ENCODE measurements at regions not wholly inside any gene's neighbourhood (a gene's known extent, or its start where the extent isn't known, plus 50 kb on each side); places are given as distances from the start of the nearest gene placed in this dataset.

GRCh38 chr12:124167141-124167540, 127.8 kb upstream of the RFLNA start:
- no peak overlapping the region for H3K27ac ChIP-seq
- no peak for TF ChIP-seq CTCF (conservative IDR thresholded peaks at IDR 0.05)
- TF ChIP-seq ZFX (IDR thresholded peaks at IDR 0.05): no peak

DNA sequence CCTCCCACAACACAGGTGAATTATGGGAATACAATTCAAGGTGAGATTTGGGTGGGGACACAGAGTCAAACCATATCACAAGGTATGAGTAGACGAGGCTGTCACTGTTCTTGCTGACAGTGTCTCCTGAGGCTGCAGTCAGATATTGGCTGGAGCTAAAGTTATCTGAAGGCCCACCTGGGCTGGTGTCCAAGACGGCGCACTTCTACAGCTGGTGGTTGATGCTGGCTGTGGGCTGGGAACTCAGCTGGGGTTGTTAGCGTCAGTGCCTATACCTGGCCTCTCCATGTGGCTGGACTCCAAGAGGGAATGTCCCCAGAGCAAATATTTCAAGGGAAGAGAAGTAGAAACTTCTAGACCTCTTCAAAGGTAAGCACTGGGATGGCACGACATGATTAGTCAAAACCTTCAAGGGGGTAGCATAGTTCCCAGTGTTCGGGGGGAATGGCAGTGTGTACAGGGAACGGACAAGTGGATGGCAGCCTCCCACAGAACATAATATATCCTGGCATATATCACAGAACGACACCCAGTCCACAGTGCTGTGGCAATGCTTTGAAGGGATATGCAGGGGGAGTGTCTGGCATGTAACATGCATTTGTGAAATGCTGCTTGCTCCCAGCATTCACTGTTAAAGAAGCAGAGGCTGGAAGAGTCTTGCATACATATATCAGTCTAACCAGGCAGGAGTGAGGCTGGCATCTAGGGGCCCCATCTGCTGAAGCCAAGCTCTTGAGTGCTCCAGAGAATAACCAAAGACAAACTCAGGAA, 126.7 kb upstream of the RFLNA start:
- TF ChIP-seq ZFX (IDR thresholded peaks at IDR 0.05) (no peak), CTCF (conservative IDR thresholded peaks at IDR 0.05) (no peak)
- no peak overlapping the region for H3K27ac ChIP-seq

- H3K27ac ChIP-seq: no peak overlapping the region
- no peak for TF ChIP-seq ZFX (IDR thresholded peaks at IDR 0.05)
- TF ChIP-seq CTCF (conservative IDR thresholded peaks at IDR 0.05): no peak
These were observed 125.2 kb upstream of the RFLNA start for GRCh38 chr12:124169577-124170284.

DNA sequence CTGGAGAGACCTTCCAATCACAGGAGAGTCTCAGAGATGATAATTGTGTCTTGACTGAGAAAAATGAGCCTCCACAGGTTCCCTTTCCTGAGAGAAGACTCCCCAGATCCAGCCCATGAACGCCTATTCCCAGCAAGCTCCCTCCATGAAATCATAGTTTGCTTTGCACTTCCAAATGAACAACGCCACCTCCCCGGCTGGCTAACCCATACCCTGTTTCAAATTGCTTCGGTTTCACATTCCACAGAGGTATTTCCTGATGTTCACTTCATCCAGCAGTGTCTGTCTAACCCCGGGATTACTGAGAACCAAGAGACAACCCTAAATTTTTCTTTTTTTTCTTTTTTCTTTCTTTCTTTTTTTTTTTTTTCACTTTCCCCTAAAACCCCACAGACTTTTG, 124.1 kb upstream of the RFLNA start:
- no peak overlapping the region for H3K27ac ChIP-seq
- TF ChIP-seq ZFX (IDR thresholded peaks at IDR 0.05): no peak
- TF ChIP-seq CTCF (conservative IDR thresholded peaks at IDR 0.05): no peak

- TF ChIP-seq CTCF (conservative IDR thresholded peaks at IDR 0.05) (no peak), ZFX (IDR thresholded peaks at IDR 0.05) (no peak)
- H3K27ac ChIP-seq: no peak overlapping the region
These were observed 123.5 kb upstream of the RFLNA start for GRCh38 chr12:124171231-124171979.

DNA sequence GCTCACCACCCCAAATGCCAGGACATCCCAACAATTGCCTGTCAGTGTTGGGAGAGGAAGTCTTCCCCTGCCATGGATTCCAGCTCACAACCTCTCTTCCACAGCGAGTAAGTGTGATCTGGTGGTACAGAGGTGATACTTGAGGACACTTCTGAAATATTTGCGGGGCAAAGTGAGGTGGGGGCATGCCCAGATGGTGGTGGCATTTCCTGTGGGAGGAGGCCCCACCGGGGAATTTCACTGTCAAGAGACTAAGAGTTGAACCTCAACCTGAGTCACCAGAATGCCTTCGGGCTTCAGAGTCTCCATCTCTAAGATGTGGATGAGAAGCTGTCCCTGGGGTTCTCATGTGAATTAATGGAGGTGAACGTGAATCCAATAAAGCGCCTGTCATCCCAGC, 122.3 kb upstream of the RFLNA start:
- TF ChIP-seq ZFX (IDR thresholded peaks at IDR 0.05) (no peak), CTCF (conservative IDR thresholded peaks at IDR 0.05) (no peak)
- no peak overlapping the region for H3K27ac ChIP-seq

DNA sequence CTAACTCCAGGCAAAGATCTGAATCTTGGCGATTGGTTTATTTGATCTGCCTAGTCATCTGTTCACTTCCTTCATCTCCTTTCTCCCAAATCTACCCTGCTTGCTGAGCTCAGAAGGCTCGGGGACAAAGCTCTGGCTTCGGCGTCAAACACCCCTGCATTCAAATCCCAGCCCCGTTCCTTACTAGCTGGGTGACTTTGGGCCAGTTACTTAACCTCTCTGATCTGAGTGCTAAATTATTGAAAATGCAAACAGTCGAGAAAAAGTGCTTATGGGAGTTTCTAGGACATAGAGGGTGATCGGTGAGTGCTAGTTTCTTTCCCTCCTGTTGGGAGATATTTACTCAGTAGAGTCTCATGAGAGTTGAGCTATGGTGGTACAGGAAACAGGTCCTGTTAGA, 121.2 kb upstream of the RFLNA start:
- TF ChIP-seq ZFX (IDR thresholded peaks at IDR 0.05) (no peak), CTCF (conservative IDR thresholded peaks at IDR 0.05) (no peak)
- H3K27ac ChIP-seq: no peak overlapping the region
